NCI-H446 (cell line): ENCODE measurements at regions not wholly inside any gene's neighbourhood (a gene's known extent, or its start where the extent isn't known, plus 50 kb on each side); places are given as distances from the start of the nearest gene placed in this dataset.

ENCODE experiments used
- DNase-seq, 2 experiments: peaks; one replicate each; lab custom pipeline; 2025; lab: John Stamatoyannopoulos, UW

DNA sequence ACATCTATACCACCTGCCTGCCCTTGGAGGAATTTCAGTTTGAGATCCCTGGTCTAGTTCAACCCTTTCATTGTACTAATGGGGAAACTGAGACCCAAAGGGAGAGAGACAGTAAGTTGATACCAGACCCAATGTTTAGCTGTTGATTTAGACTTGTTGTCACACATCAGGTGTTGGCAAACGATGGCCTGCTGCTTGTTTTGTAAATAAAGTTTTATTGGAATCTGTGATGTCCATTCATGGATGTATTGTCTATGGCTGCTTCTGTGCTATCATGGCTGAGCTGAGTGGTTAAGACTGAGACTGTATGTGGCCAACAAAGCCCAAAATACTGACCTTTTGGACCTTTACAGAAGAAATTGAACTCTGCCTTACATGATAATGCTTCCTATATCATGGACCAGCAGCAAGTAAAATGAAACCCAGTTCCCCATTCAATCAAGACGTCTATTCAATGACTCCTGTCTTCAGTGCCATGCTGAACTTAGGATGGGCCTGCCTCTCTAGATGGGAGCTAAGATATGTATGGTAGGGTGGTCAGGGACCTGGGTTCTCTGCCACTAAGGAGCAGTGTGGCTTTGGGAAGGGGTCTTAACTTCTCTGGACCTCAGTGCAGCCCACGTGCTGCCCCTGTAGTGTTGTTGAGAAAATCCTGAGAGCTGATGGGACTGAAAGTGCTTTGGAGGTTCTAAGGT is 111.0 kb downstream of the IRX5 start:
- DNase-seq = no peak

DNA sequence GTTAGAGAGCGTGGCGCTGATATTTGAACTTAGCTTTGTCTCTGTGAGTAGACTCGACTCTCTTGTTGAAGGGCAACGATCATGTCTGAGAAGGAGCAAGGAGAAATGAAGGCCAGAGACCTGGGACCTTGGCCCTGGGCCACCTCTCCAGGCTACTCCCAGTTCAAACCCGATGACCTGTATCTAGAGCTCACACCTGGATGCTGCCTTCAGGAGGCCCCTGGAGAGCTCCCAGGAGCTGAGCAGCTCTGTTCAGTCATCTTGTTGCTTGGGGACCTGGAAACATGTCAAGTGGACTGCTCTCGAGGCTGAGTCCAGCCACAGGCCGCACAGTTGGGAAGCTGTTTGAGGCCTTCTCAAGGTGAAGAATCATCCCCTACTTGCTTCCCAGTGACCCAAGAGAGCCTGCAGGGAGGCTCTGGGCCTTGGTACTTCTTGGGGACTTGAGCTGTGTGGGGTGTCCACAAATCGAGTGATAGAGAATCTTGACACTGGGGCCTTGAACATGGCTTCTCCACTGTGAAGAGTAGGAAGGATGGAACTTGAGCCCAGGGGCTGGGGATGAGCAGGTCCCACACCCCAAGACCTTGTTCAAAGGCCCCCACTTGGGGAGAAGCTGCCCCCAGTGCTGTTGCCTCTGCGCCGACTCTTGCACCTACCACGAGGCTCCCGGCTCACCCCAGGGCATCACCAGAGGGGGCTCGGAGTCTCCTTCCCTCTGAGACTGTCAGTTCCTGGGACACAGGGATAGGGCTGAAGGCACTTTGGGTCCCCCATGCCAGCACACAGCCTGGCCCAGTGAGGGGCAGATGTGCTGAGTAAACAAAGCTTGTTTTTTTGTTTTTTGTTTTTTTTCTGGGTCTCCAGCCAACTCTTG is 112.1 kb downstream of the IRX5 start:
- DNase-seq = no peak

DNA sequence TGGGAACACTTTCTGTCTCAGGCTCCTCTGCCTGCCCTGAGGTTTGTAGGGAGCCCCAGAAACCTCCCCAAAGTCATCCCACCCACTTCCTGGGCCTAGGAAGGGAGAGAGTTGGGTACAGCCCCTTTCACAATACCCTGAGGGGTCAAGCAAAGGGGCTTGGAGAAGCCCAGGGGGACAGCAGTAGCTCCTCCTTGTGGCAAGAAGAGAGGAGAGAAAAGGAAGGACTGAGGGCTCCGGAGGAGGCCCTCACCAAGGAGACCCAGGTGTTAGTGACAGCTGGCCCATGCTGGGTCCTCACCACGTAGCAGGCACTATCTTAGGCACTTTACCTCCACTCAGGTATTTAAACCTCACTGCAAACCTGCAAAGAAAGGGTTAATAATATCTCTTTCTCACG is 112.8 kb downstream of the IRX5 start:
- no peak for DNase-seq

DNA sequence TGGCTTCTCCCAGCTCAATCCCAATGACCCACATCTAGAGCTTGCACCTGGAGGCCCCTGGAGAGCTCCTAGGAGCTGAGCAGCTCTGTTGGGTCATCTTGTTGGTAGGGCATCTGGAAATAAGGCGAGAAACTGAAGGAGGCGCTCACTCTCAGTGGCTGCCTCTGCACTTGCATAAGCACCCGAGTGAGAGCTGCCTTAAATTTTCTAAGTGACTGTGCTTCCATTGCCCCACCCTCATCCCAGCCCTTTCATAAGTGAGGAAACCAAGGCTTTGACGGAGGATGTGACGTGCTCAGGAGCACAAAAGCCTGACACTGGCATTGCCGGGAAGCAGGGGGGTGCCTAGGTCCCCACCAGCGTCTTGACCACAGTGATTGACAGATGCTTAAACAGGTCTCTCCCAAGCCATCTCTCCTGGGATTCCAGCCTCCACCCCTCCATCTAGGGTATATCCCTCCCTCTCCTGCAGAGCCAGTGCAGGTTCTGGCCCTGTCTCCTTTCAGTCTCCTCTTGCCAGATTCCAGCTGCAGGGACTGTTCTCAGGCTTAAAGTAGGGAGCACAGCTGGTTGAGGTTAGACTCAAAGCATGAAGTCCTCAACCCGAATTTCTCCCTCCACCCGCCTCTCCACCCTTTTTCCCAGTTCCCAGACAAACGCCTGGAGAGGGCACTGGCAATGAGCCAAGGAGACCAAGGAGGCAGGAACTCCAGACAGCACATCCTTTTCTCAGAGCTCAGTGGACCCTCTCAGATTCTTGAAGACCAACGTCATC is 113.7 kb downstream of the IRX5 start:
- no peak for DNase-seq

DNA sequence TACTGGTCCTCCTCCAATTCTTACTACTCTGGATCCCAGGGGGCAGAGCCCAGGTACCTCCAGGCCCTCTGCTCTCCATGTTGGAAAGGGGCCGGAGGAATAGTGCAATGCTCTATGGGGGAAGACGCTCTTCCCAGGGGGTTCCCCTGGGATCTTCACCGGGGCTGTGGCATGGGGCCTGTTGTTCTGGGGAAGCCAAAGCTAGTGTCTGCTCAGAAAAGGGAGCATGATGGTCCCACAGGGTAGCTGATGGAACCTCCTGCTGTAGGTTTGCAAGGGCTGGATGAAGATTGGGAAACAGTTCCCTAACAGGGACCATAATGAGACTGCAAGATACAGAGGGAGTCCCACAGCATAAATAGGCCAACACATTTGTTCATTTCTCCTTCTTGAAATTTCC is 114.7 kb downstream of the IRX5 start:
- DNase-seq = no peak

DNA sequence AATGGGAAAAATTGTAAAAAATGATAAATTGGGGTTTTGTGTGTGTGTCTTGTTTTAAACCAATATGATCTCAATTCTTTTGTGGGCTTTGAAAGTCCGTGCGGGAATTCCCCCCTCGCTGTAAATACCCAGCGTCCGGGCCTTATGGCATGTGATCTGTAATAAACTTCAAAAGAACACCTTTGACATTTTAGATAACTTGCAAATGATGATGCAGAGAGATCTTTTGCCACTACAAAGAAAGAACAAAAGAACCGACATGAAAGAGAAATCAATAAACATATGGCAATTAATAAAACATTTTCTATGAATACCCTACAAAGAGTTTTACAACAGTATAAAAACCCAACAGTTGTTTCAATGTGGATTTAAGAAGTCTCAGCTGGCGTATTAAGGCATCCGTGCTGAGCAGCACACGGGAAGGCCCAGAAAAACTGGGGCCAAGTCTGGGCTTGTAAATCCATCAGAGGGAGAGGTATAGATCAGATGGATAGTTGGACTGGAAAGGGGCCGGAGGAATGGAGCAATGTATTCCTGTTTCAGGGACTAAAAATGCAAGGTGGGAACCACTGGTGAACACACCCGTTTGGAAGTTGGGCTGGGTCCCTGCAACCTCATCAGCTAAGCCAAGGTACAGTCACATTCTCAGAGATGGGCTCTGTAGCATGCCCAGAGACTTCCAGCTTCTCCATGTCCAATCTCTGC is 115.2 kb downstream of the IRX5 start:
- no peak for DNase-seq

DNA sequence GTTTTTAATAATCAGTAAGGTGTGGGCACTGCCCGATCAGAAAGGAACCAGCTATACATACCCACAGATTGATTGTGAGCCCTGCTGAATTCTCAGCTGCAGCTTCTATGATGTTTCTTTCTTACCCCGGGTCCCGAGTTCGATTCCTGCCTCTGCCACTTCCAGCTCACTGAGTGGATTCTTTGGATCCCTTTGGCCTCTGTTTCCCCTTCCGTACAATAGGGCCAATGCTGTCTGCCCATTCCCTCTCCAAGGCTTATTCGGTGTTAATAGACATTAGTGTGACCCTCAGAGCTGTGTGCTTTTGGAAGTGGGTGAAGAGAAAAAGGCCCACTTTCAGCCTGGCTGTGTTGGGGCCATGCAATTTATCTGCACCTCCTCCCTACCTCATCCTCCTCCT is 115.8 kb downstream of the IRX5 start:
- no peak for DNase-seq

DNA sequence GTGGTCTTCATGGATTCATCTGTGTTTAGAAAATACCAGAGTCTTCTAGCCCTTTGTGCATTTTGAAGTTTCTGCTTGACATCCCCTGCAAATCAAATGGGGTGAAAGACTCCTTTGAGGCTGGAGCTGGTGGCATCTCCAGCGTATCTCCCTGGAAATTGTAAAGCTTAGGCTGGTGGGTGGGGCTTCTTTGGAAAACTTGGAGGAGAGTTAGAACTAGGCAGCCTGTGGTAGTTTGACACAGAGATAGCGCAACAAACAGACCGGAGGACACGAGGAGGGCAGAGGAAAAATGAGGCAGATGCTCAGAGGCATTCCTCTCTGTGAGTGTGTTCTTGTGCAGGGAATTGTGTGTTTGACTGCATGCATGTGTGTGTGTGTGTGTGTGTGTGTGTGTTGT is 116.3 kb downstream of the IRX5 start:
- no peak for DNase-seq

DNA sequence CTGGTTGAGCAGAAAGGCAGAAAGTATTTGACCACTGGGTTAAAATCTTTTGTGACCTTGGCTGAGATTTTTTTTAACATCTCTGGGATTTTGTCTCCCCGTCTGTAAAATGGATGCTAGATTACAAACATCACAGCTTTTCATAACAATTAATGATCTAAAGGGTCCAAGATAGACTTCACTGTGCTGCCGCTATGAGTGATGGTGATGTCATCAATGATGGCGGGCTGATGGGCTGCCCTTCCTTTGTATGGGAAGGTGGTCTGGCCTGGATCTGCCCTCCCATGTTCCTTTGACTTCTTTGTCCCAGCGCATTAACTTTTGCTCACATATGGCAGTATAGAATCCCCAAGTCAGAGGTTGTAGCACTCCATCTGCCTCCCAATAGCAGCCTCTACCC is 116.7 kb downstream of the IRX5 start:
- DNase-seq = no peak

DNA sequence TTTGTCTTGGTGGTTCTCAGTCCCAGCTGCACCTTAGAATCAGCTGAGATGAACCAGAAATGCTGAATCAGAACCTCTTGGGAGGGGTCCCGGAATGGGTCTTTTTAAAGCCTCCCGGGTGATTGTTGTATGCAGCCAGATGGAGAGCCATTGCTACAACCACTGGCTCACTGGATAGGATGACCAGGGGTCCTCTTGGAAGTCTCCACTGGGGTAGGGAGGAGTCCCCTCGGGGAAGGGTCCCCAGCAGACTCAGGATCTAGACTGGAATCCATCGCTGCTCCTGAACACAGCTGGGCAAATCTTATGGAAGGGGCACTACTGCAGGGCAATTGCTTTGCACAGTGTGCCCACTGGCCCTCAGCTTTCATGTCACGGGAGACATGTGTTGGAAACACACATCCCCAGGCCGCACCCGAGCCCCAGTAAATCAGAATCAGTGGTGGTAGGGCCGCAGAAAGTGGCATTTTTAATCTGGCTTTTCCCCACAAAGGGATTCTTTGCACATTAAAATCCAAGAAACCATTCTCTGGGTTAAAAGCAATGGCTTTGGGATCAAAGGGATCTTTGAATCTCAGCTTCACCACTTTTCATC is 117.3 kb downstream of the IRX5 start:
- no peak for DNase-seq

DNA sequence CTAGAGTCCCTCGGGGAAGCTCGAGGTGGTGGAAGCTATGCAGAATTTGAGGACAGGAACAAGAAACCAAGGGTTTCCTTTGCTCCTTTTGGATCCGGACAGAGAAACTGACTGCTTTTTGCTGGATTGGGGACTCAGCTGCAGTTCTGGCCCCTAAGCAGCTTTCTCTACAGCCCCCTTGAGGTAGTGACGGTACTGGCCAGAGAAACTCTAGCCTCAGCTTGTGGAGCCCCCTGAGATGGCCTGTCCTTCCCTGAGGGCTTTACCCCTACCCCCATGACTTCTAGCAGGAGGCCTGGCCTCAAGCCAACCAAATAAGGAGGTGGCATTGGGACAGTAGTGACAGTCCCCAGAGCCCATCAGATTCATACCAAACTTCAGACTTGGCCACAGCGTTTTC is 118.1 kb downstream of the IRX5 start:
- no peak for DNase-seq

DNA sequence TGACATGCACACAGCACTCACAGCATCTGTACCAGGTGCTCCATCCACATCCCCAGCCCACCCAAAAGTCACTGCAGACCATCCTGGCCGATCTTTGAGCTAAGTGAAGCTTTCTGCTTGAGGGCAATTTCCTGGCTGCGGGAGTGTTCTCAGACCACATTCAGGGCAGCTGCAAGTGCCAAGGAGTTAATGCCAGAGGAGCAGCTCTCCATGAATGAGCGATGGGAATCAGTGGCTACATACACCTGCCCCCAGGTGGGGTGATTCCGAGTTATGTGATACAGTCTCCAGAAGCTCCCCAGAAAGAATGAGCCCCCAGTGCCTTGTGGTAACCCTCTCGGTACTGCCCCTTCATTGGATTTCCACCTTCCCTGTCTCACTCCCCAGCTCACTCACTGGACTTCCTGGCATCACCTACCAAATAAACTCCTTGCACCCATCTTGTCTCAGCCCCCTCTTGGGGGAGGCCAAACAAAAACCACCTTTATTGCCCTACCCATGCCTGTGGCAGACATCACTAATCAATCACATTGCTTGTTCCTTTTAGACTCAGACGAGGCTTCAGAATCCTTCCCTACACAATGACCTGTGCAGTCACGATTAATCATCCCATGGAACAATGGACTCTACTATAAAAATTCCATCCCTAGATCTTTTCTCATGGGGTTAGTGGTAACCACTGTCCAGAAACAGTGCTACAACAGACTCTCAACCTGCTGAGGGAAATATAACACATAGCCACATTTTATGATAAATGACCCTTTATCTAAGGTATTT is 121.1 kb downstream of the IRX5 start:
- no peak for DNase-seq

DNA sequence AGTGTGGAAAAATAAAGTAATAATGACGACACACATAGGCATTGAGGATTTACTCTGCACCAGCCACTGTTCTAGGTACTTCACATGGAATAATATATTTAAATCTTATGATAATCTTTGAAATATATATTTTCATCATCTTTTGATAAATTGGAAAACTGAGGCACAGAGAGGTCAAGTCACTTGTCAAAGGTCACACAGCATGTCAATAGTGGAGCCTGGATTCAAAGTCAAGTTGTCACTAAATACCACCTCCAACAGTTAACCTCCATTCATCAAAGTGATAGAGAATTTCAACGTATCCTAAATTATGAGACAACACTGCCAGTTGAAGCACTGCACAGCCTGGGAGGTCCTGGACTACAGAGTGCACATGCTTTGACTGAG is 121.7 kb downstream of the IRX5 start:
- DNase-seq = no peak

DNA sequence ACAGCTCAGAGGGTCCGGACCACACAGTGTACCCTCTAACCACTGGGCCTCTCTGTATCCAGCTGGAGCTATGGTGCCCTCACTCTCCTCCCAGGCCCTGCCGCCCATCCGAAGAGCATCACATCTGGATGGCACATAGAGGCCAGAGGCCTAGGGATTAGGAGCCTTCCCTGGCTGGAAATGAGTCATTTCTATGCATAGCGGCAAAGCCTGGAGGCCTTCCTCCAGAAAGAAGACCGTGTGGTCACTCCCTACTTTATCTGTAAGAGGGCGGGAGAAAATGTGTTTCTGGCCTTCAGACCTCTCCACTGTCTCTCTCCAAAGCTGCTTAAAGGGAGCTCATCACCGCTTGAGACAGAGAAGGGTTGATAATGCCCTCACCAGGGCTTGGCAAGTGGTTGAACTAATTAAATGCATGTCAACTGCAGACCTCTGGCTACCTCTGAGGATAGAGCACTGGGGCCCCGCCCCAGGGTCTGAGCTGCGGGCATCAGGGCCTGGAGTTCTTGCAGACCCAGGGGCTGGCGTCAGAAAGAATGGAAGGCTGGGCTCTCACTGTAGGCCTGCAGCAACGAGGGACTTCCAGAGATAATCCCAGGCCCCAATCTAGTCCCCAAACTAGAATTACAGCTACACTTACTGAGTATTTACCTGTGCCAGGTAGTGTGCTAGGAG is 122.2 kb downstream of the IRX5 start:
- DNase-seq = no peak

DNA sequence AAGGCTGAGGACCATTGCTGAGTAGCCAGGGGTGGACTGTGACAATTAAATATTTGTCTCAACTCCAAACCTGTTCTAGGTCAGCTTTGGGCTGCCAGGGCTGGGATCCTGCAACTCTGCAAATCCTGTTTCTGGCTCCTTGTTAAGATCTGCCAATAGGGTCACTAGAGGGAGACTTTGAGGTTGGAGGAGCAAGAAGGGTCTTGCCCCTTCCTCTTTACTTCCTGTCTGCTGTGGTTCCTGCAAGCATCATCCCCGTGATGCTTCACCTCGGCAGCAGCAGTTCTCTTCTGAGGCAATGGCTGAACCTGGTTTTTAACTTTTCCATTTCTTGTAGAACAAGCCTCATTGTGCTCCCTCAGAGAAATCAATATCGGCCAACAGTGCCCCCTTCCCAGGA is 124.6 kb downstream of the IRX5 start:
- no peak for DNase-seq

DNA sequence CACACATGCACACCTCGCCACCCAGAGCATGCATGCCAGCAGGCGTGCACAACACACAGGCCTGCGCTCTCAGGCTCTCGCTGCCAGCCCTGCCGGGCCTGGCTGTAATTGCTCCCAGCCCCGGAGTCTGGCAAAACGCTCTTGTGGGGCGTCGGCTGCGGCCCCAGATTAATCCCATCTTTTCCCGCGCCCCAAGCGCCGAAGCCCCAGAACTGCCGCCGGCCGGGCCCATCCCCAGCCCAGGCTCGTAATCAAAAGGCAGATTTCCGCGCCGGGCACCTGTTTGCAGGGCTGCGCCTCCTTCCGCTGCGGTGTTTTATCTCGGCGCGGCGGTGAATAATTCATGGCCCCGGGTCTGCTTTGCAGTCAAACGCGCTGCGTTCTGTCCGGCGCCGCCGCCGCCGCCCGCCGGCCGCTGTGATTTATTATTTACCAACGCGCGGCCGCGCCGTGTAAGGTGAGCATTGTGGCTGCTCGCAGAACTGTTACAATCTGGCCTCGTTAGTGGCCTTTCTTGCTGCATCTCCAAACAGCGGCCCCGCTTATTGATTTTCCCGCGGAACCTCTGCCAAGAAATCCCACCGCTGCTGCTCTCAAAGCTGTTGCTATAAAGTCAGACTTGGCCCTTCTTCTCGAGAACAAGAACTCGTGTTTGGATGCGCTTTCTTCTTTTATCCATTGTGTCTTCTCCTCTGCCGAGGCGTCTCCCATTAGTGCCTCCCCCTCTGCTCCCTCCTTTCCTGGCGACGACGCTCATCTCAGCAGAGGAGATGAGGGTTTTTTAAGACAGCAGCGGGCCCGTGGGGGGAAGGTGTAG is 126.1 kb downstream of the IRX5 start:
- DNase-seq = no peak

DNA sequence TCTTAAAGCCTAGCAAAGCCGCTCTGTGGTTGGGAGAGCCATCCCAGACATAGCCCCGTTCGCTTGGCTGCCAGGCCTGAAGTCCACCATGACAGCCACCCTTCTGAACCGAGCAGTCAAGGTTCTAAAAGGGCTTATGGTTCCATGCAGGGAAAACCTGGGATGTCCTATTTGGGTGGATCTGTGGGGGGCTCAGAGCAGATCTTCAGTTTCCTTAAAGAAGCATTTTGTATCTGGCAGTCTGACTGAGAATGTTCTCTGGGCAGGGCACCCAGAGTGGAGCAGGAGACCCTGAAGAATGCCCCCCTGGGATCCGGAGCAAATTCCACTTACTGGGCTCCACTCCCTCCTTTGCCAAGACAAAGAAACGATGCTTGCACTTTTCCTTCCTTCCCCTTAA is 127.2 kb downstream of the IRX5 start:
- DNase-seq = no peak

DNA sequence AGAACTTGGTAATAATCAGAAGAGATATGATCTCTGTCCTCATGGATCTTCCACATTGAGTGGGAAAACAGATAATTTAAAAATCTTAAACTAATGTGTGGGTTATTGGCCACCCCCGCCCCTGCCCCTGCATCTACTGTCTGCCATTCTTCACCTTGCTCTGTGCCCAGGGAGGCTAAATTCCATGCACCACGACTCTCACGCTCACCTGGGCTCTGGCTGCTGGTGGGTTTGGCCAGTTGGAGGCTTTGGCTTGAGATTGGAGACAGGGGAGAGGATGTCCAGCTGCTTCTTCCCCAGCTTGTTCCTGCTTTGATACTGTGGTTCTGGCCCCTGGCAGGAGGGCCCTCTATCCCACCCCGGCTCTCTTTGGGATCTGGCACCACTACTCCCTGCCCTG is 127.9 kb downstream of the IRX5 start:
- no peak for DNase-seq

DNA sequence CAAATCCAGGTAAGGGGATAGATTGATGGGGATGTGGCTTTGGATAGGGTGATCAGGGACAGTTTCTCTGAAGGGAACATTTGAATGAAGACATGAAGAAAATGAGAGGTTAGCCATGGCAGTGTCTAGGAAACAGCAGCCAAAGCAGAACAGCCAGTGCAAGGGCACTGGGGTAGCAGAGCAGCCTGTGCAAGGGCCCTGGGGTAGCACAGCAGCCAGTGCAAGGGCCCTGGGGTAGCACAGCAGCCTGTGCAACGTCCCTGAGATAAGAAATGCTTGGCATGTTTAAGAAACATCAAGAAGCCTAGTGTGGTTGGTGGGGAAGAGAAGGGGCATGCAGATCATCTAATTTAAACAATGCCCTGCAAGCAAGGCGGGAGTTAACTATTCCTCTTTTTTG is 128.5 kb downstream of the IRX5 start:
- no peak for DNase-seq

DNA sequence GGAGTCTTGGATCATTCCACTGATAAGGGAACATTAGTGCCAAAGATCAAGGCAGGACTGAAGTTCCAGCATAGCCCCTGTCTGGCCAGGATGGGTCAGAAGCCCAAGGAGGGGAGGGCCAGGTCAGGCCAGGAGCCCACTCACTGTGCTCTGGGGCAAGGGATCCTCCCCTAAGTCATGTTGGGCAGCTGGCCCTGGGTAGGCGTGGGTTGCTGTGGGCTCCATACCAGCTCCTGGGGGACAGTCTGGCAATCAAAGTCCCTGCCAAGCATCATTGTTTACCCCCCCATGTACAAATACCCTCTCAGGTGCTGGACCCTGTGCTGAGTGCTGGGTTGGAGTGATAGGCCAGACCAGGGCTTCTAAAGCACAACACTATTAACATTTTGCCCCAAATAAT is 130.5 kb downstream of the IRX5 start:
- no peak for DNase-seq
